ENCODE measurements at regions not wholly inside any gene's neighbourhood (a gene's known extent, or its start where the extent isn't known, plus 50 kb on each side); places are given as distances from the start of the nearest gene placed in this dataset.

- Histone ChIP-seq H3K9me3 (ENCODE audit: control insufficient read depth, insufficient read depth, low read length) (no peaks in the 10 kb centered on the region), H3K4me3 (ENCODE audit: low read depth, low read length) (no peak overlapping the region), H3K27me3 (ENCODE audit: control insufficient read depth, insufficient read depth, low read length) (peaks cover 7% of the 10 kb centered on the region), H3K27ac (ENCODE audit: low read depth, low read length) (no peak overlapping the region)
- DNase-seq (ENCODE audit: low read depth, low spot score), result no peak
- CTCF ChIA-PET, result no interaction called here
- POLR2A ChIA-PET, result interaction anchor here (0.7 to 1.3 kb wide), 3 partner anchors 14 to 110 kb away, joined by 3 to 4 read pairs (median 3); partner anchors contain the start of gene RHOB
- no peak for TF ChIP-seq CTCF (IDR thresholded peaks at IDR 0.05; ENCODE audit: low read depth, low read length)
These were observed 94.1 kb downstream of the HS1BP3 start for GRCh38 chr2:20556756-20557155.

DNA sequence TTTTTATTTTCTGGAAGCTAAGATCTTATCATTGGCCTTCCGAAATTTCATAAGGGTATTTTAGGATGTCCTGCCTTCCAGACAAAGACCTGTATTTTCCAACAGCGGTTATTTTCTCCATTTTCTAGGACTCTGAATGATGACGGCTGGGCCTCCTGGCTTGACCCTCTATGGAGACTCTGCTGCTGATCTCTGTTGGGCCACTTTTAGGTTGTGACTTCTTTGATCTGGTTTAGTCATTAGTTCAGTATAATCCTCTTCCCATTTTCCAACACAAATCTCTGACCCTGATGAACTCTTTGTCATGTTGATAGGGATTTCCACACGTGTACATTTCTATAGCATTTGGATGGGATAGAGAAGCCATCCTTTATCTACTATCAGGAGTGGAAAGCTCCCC lies 93.7 kb downstream of the HS1BP3 start:
- no peak for TF ChIP-seq CTCF (IDR thresholded peaks at IDR 0.05; ENCODE audit: low read depth, low read length)
- CTCF ChIA-PET, result no interaction called here
- Histone ChIP-seq H3K27me3 (ENCODE audit: control insufficient read depth, insufficient read depth, low read length) (peaks cover 7% of the 10 kb centered on the region), H3K4me3 (ENCODE audit: low read depth, low read length) (no peak overlapping the region), H3K27ac (ENCODE audit: low read depth, low read length) (no peak overlapping the region), H3K9me3 (ENCODE audit: control insufficient read depth, insufficient read depth, low read length) (no peaks in the 10 kb centered on the region)
- POLR2A ChIA-PET, result interaction anchor here (1.3 kb wide), 1 partner anchor 110 kb away, joined by 3 read pairs; the partner anchor contains the start of gene RHOB
- DNase-seq (ENCODE audit: low read depth, low spot score), result no peak

DNA sequence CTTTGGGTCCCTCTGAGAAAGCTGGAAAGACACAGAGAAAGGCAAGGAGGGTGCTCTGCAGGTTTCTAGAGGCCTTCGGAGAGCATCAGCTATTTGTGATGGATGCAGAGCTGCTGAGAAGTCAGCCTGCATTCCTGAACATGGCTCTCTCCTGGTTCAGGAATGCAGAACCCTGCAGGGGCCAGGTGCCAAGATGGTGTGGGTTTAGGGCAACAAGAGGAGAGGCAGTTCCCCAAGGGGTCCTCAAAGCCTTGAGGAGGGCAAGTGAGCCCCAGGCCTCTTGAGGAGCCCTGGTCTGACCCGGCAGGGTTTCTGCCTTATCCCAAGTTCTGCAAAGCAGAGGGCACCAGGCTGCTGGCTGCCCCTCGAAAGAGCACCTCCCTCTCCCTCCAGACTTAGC lies 93.3 kb downstream of the HS1BP3 start:
- no peak for DNase-seq (ENCODE audit: low read depth, low spot score)
- H3K9me3 ChIP-seq (ENCODE audit: control insufficient read depth, insufficient read depth, low read length), result no peaks in the 10 kb centered on the region
- TF ChIP-seq CTCF (IDR thresholded peaks at IDR 0.05; ENCODE audit: low read depth, low read length), result no peak
- ChIA-PET POLR2A (interaction anchor here (1.3 kb wide), 1 partner anchor 111 kb away, joined by 3 read pairs; the partner anchor contains the start of gene RHOB), CTCF (no interaction called here)
- H3K27ac ChIP-seq (ENCODE audit: low read depth, low read length), result no peak overlapping the region
- H3K27me3 ChIP-seq (ENCODE audit: control insufficient read depth, insufficient read depth, low read length), result peaks cover 7% of the 10 kb centered on the region
- H3K4me3 ChIP-seq (ENCODE audit: low read depth, low read length), result no peak overlapping the region

DNA sequence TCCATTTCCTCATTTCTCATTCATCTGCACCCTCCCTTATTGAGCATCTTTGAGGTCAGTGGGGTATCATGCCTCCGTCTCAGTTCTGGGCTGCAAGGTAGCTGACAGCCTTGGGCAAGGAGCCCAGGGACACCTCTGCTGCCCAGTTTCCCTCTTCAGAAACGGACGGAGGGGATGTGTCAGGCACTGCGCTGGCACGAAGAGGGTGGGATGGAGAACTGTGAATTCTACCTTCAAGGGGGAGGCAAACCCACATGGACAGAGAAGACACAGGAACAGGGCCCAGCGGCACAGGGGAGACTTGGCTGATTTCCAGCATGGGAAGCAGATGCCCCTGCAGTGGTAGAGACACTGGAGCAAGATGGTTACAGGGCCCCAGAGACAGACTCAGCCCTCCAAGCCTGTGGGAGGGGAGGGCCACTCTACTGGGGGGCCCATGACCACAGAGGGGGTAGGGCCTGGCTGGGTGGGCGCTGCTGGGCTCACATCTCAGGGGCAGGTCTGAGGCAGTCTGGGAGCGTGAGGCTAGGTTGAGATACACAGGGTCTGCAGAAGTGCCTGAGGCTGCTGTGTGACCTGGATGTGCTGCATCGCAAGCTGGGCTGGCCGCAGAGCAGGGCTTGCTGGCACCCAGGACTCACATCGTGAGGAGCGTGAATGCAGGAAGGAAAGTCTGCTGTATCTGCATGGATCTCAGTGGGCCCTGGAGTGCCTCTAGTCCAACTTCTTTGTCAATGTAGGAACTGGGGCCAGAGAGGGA lies 92.3 kb downstream of the HS1BP3 start:
- ChIA-PET CTCF (no interaction called here), POLR2A (interaction anchor here (1.3 kb wide), 1 partner anchor 112 kb away, joined by 3 read pairs; the partner anchor contains the start of gene RHOB)
- Histone ChIP-seq H3K27me3 (ENCODE audit: control insufficient read depth, insufficient read depth, low read length) (peaks cover 7% of the 10 kb centered on the region), H3K4me3 (ENCODE audit: low read depth, low read length) (no peak overlapping the region), H3K27ac (ENCODE audit: low read depth, low read length) (no peak overlapping the region), H3K9me3 (ENCODE audit: control insufficient read depth, insufficient read depth, low read length) (no peaks in the 10 kb centered on the region)
- no peak for DNase-seq (ENCODE audit: low read depth, low spot score)
- TF ChIP-seq CTCF (IDR thresholded peaks at IDR 0.05; ENCODE audit: low read depth, low read length), result no peak

GRCh38 chr2:20559277-20559676 lies 91.6 kb downstream of the HS1BP3 start:
- H3K27me3 ChIP-seq (ENCODE audit: control insufficient read depth, insufficient read depth, low read length), result peaks cover 7% of the 10 kb centered on the region
- H3K27ac ChIP-seq (ENCODE audit: low read depth, low read length), result no peak overlapping the region
- ChIA-PET CTCF (no interaction called here), POLR2A (interaction anchor here (2.8 kb wide), 1 partner anchor 112 kb away, joined by 14 read pairs; the partner anchor contains the start of gene RHOB)
- no peak overlapping the region for H3K4me3 ChIP-seq (ENCODE audit: low read depth, low read length)
- no peak for DNase-seq (ENCODE audit: low read depth, low spot score)
- no peak for TF ChIP-seq CTCF (IDR thresholded peaks at IDR 0.05; ENCODE audit: low read depth, low read length)
- H3K9me3 ChIP-seq (ENCODE audit: control insufficient read depth, insufficient read depth, low read length), result no peaks in the 10 kb centered on the region

Measured in AG04450 (cell line).